Omental fat pad (tissue), 3 donors: ENCODE measurements at regions not wholly inside any gene's neighbourhood (a gene's known extent, or its start where the extent isn't known, plus 50 kb on each side); places are given as distances from the start of the nearest gene placed in this dataset.
A peak's percentile ranks its signal among the peaks of the same experiment; 100 is the strongest.

Source experiments
- ATAC-seq: fragments of 150-250 bp; one replicate; pipeline ENCODE4 v1.9.1; 2016; ENCODE audit warnings: mild to moderate bottlenecking, moderate library complexity; ENCODE audit not compliant: low FRiP score
- DNase-seq: peaks from one replicate; pipeline ENCODE4 v3.0.0-alpha.2; 2019; ENCODE audit warnings: low spot score
- CTCF ChIP-seq, 3 donors: fragments of 450-650 bp; IDR thresholded peaks; one replicate each; pipeline ENCODE4 v1.5.1; 2016 to 2017; ENCODE audit warnings: antibody characterized with exemption in 3 of 3, mild to moderate bottlenecking in 3 of 3, moderate library complexity in 2 of 3

- TF ChIP-seq CTCF (IDR thresholded peaks at IDR 0.05): no peak
- no peak for DNase-seq
- peak; percentile 76 for ATAC-seq
These were observed 569.3 kb upstream of the DIPK2B start for GRCh38 chrX:45769761-45770582.

GRCh38 chrX:45768666-45769236 is 568.1 kb upstream of the DIPK2B start:
- DNase-seq (no peak), ATAC-seq (no peak)
- TF ChIP-seq CTCF (IDR thresholded peaks at IDR 0.05): no peak

GRCh38 chrX:45766981-45767501 is 566.4 kb upstream of the DIPK2B start:
- ATAC-seq (no peak), DNase-seq (no peak)
- TF ChIP-seq CTCF (IDR thresholded peaks at IDR 0.05): no peak

- no peak for TF ChIP-seq CTCF (IDR thresholded peaks at IDR 0.05)
- no peak for DNase-seq
- no peak for ATAC-seq
These were observed 565.1 kb upstream of the DIPK2B start for GRCh38 chrX:45765767-45766166.

GRCh38 chrX:45765281-45765680 is 564.6 kb upstream of the DIPK2B start:
- ATAC-seq (no peak), DNase-seq (no peak)
- no peak for TF ChIP-seq CTCF (IDR thresholded peaks at IDR 0.05)

- ATAC-seq: no peak
- no peak for DNase-seq
- no peak for TF ChIP-seq CTCF (IDR thresholded peaks at IDR 0.05)
These were observed 562.3 kb upstream of the DIPK2B start for GRCh38 chrX:45762699-45763647.
